ENCODE measurements at regions not wholly inside any gene's neighbourhood (a gene's known extent, or its start where the extent isn't known, plus 50 kb on each side); places are given as distances from the start of the nearest gene placed in this dataset.
A peak's percentile ranks its signal among the peaks of the same experiment; 100 is the strongest.

DNA sequence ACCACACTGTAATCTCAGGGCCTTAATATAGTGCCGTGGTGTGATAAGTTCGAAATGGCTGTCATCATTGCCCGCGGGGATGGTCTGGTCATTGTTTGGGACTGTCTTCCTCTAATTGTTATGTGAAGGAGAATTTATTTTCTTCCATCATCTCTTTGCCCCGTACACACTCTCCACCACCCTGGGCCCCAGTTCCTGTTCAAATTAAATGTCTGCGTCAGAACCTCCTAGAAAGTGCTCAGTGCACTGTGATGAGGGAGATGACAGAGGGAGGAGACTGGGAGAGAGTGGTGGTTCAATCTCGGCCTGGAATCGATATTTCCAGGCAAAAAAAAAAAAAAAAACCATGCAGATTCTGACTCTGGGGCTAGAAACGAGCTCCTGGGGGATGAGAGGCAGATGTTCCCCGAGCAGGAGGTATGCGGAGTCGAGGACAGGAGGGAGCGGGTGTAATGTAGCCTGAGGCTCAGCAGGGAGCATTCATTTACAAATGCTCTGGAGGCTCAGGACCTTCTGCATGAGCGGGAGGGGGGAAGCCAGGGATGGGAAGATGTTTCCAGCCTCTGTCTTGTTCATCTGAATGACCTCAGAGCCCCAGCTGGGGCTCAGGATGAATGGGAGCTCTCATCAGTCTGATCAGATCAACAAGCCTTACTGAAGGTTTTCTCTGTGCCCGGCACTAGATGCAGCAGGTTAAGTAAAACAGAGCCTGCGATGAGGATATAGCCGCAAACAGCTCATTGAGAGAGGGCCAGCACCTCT is 219.5 kb downstream of the TBX5 start:
- H3K27me3 Mint-ChIP-seq = peaks cover 6% of the 10 kb centered on the region
- no peaks in the 10 kb centered on the region for H3K4me1 Mint-ChIP-seq
- ChIA-PET CTCF (no interaction called here), POLR2A (interaction anchor here (0.6 kb wide), 1 partner anchor 1486 kb away, joined by 3 read pairs; no protein-coding TSS in a partner anchor)
- H3K4me3 Mint-ChIP-seq = no peak overlapping the region
- ATAC-seq (no peak), DNase-seq (no peak)
- peaks cover 10% of the 10 kb centered on the region for H3K9me3 Mint-ChIP-seq (ENCODE audit: low read depth)
- intact Hi-C loops (cut with DNase I, micrococcal nuclease) = no loop called here
- H3K27ac Mint-ChIP-seq = no peak overlapping the region
- no peaks in the 10 kb centered on the region for H3K36me3 Mint-ChIP-seq (ENCODE audit: low read depth)

DNA sequence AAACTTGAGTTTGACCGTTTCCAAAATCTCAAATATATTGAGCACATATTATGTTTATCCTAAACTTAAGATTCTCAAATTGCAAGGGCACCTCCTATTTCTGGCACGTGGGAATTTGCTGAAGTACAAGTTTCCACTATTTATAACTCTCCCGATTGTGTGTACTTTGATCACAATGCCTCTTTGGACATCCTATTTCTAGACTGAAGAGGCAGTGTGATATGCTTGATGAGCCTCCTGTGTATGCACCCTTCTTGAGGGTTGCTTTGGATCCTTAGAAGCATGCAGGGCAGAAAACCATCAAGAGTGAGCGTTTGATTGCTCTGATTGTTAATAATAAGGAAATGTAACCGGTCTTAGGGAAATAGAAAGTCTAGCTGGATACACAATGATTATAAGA is 218.9 kb upstream of the RBM19 start:
- ChIA-PET CTCF (interaction anchor here (0.8 kb wide), 1 partner anchor 719 kb away, joined by 3 read pairs; no protein-coding TSS in a partner anchor), POLR2A (no interaction called here)
- Mint-ChIP-seq H3K4me1 (no peaks in the 10 kb centered on the region), H3K36me3 (ENCODE audit: low read depth) (no peaks in the 10 kb centered on the region), H3K4me3 (no peak overlapping the region), H3K27me3 (peaks cover 6% of the 10 kb centered on the region), H3K27ac (no peak overlapping the region), H3K9me3 (ENCODE audit: low read depth) (peaks cover 3% of the 10 kb centered on the region)
- ATAC-seq (no peak), DNase-seq (no peak)
- intact Hi-C loops (cut with DNase I, micrococcal nuclease) = no loop called here

DNA sequence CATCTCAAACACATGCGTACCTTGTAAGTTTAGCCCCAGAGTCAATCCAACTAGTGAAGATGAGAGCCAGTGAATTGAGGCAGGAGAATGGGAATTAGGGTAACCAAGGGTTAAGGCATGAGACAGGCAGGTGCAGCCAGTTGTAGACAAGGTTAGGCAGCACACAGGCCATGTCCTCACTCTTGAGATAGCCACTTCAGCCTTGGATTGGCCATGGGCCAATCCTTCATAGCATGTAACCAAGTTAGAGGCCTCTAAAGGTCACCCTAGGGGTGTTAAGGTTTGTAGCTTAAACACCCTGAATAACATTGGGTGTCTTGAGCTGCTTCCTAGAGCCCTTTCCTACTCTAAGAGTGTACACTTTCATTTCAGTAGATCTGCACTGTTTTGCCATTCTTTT is 208.2 kb upstream of the RBM19 start:
- CTCF ChIA-PET = no interaction called here
- no peak for DNase-seq

DNA sequence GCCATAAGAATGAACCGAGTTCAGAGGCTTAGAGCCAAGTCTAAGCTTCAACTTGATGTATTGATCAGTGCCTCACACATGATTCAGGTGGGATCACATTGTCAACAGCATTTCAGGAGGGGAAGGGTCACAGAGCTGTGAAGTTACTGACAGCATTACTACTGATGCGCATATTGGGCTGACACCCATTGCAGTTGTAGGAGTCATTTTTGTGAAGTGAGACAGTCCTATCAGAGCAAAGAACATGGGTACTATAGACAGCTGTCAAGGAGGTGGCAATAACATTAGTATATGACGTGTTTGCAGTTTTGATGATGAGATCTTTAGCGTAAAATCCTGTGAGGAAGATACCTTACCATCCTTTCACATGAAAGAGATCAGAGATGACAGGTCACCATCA is 206.0 kb upstream of the RBM19 start:
- Mint-ChIP-seq H3K4me1 (no peaks in the 10 kb centered on the region), H3K36me3 (ENCODE audit: low read depth) (no peaks in the 10 kb centered on the region), H3K27me3 (peaks cover 2% of the 10 kb centered on the region), H3K27ac (no peak overlapping the region), H3K9me3 (ENCODE audit: low read depth) (no peaks in the 10 kb centered on the region), H3K4me3 (no peak overlapping the region)
- ChIA-PET CTCF (no interaction called here), POLR2A (no interaction called here)
- intact Hi-C loops (cut with DNase I, micrococcal nuclease) = no loop called here
- ATAC-seq (no peak), DNase-seq (no peak)

More for the DNA sequence above, 208.2 kb upstream of the RBM19 start:
- no peak for ATAC-seq
- POLR2A ChIA-PET = no interaction called here
- intact Hi-C loops (cut with DNase I, micrococcal nuclease) = no loop called here
- Mint-ChIP-seq H3K9me3 (ENCODE audit: low read depth) (peaks cover 1% of the 10 kb centered on the region), H3K4me1 (no peaks in the 10 kb centered on the region), H3K4me3 (no peak overlapping the region), H3K36me3 (ENCODE audit: low read depth) (no peaks in the 10 kb centered on the region), H3K27me3 (peaks cover 2% of the 10 kb centered on the region), H3K27ac (no peak overlapping the region)

DNA sequence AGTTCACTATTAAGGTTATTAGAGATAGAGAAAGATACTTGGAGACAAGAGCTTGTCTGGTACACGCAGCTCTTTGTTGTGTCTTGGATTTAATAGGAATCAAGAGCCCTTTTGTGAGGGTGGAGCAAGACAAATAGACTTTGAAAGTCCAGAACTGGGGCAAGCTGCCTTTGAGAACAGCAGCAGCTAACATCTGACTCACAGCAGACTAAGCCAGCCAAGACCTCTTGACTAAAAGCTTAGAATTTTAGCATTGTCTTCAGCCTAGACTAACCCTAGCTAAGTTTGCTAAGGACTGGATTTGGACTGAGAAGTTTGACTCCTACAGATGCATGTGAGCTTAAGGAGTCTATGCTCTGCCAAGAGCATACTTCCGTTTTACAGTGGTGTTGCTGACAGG is 201.9 kb upstream of the RBM19 start:
- Mint-ChIP-seq H3K36me3 (ENCODE audit: low read depth) (no peaks in the 10 kb centered on the region), H3K4me1 (no peaks in the 10 kb centered on the region), H3K9me3 (ENCODE audit: low read depth) (no peaks in the 10 kb centered on the region), H3K27ac (no peak overlapping the region), H3K27me3 (peaks cover 10% of the 10 kb centered on the region), H3K4me3 (no peak overlapping the region)
- no peak for ATAC-seq
- intact Hi-C loops (cut with DNase I, micrococcal nuclease) = no loop called here
- POLR2A ChIA-PET = no interaction called here
- CTCF ChIA-PET = interaction anchor here (0.6 to 0.8 kb wide), 2 partner anchors 36 to 188 kb away, joined by 3 read pairs; no protein-coding TSS in a partner anchor
- DNase-seq = no peak

DNA sequence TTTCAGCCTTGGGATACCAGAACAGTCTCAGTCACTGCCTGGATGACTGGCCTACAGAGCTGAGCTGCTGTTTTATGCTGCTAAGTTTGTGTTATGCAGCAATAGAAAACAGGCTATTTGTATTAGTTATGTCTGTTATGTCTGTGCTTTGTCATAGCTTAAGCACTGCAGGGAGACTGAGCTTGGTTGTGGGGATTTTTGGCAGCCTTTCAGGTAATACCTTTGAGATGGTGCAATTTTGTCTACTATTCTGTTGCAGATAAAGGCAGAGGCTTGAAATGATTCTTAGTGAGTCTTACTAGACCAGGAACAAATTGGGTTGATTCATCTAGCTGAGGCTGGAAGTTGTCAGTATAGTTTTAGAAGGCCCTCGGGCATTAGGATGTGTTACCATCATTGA is 201.3 kb upstream of the RBM19 start:
- CTCF ChIA-PET = interaction anchor here (0.6 to 0.8 kb wide), 3 partner anchors 37 to 187 kb away, joined by 3 to 4 read pairs (median 3); no protein-coding TSS in a partner anchor
- no peaks in the 10 kb centered on the region for H3K9me3 Mint-ChIP-seq (ENCODE audit: low read depth)
- no peak overlapping the region for H3K4me3 Mint-ChIP-seq

DNA sequence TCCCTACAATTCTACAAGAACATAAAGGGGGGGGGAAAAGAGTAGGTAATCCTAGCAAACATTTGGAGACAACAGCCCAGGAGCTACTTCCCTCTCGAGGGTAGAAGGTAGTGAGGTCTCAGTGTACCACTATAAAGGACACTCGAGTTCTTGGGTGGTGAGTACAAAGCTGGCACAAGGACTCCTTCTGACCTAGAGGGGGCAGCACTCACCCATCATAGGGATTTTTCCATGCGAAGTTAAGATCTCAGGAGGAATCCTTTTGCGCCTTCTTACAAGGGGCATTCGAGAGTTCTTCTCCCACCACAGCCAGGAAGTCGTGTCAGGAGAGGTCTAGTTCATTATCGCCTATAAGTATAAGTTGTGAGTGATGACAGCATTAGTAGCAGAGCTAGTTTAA is 200.2 kb upstream of the RBM19 start:
- ATAC-seq (no peak), DNase-seq (peak; percentile 11)
- no peak overlapping the region for H3K27ac Mint-ChIP-seq
- no peak overlapping the region for H3K4me3 Mint-ChIP-seq
- peaks cover 10% of the 10 kb centered on the region for H3K27me3 Mint-ChIP-seq
- no peaks in the 10 kb centered on the region for H3K9me3 Mint-ChIP-seq (ENCODE audit: low read depth)
- no peaks in the 10 kb centered on the region for H3K36me3 Mint-ChIP-seq (ENCODE audit: low read depth)
- POLR2A ChIA-PET = no interaction called here
- CTCF ChIA-PET = interaction anchor here (1.1 kb wide), 1 partner anchor 22 kb away, joined by 3 read pairs; no protein-coding TSS in a partner anchor
- intact Hi-C loops (cut with DNase I, micrococcal nuclease) = loop anchor here in 1 of 2 experiments (2.0 kb wide), 1 partner anchor 342 kb away; no protein-coding TSS in a partner anchor
- no peaks in the 10 kb centered on the region for H3K4me1 Mint-ChIP-seq

More for the DNA sequence above, 201.3 kb upstream of the RBM19 start:
- Mint-ChIP-seq H3K36me3 (ENCODE audit: low read depth) (no peaks in the 10 kb centered on the region), H3K4me1 (no peaks in the 10 kb centered on the region), H3K27ac (no peak overlapping the region), H3K27me3 (peaks cover 10% of the 10 kb centered on the region)
- intact Hi-C loops (cut with DNase I, micrococcal nuclease) = loop anchor here in 1 of 2 experiments (2.0 kb wide), 1 partner anchor 341 kb away; no protein-coding TSS in a partner anchor
- ATAC-seq = no peak
- POLR2A ChIA-PET = no interaction called here
- no peak for DNase-seq

DNA sequence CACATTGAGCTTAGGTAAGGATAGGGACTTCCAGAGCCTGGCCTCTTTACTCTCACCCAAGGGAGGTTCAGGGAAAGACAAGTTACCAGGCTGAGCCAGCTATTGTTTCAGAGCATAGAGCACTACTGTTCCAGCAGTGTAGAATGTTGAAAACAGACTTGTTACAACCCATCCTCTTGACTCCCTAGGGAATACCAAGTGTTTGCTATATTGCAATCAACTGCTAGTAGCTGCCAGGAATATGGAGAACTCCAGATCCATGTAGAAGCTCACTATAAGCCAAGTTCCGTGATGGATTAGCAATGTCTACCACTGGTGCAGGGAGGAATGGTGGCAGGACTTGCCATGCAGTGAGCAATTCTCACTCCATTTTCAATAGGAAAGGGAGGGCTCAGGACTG is 199.8 kb upstream of the RBM19 start:
- CTCF ChIA-PET = interaction anchor here (1.1 kb wide), 1 partner anchor 22 kb away, joined by 3 read pairs; no protein-coding TSS in a partner anchor
- intact Hi-C loops (cut with DNase I, micrococcal nuclease) = loop anchor here in 1 of 2 experiments (2.0 kb wide), 1 partner anchor 343 kb away; no protein-coding TSS in a partner anchor

DNA sequence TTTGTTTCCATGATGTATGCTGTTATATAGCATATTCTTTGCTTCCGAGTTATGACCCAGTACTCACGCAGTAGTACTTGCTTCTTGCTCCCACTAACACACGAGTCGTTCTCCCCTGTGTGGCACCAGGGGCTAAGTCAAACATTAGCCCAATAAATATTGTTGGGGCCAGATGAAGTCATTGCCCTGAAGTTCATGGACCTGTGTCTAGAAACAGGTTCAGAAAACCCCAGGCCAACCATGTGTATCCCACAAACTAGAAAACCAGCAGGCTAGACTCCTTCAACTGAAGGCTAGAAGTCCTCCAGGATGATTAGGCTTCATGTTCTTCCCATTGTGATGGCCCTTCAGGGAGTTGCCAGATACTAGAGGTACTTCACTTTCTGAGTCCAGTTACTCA is 198.2 kb upstream of the RBM19 start:
- H3K9me3 Mint-ChIP-seq (ENCODE audit: low read depth) = no peaks in the 10 kb centered on the region
- H3K27ac Mint-ChIP-seq = no peak overlapping the region
- DNase-seq (no peak), ATAC-seq (no peak)
- H3K27me3 Mint-ChIP-seq = peaks cover 8% of the 10 kb centered on the region
- no peaks in the 10 kb centered on the region for H3K36me3 Mint-ChIP-seq (ENCODE audit: low read depth)
- CTCF ChIA-PET = no interaction called here
- intact Hi-C loops (cut with DNase I, micrococcal nuclease) = no loop called here
- H3K4me3 Mint-ChIP-seq = no peak overlapping the region
- POLR2A ChIA-PET = no interaction called here
- no peaks in the 10 kb centered on the region for H3K4me1 Mint-ChIP-seq

More for the DNA sequence above, 199.8 kb upstream of the RBM19 start:
- Mint-ChIP-seq H3K4me3 (no peak overlapping the region), H3K27ac (no peak overlapping the region), H3K4me1 (no peaks in the 10 kb centered on the region), H3K27me3 (peaks cover 10% of the 10 kb centered on the region), H3K9me3 (ENCODE audit: low read depth) (no peaks in the 10 kb centered on the region), H3K36me3 (ENCODE audit: low read depth) (no peaks in the 10 kb centered on the region)
- POLR2A ChIA-PET = no interaction called here
- no peak for ATAC-seq
- DNase-seq = no peak

DNA sequence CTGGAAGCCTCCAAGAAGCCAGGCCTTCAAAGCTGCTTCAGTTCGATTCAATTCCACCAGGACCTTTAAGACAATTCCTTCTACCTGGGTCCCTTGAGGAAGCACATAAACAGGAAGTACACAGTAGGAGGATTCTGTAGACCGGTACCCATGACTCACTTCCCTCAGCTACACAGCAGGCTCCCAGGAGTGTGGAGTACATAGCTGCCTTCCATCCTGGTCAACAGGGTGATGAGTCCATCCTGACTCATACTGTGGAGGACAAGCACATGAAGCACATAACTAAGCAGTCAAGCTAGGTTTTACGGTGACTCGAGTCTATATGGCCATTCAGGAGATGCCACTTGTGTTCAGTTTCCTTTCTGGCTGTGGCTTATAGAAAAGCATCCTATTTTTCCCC is 197.6 kb upstream of the RBM19 start:
- Mint-ChIP-seq H3K36me3 (ENCODE audit: low read depth) (no peaks in the 10 kb centered on the region), H3K4me1 (no peaks in the 10 kb centered on the region), H3K9me3 (ENCODE audit: low read depth) (no peaks in the 10 kb centered on the region), H3K27ac (no peak overlapping the region), H3K27me3 (peaks cover 8% of the 10 kb centered on the region), H3K4me3 (no peak overlapping the region)
- ChIA-PET CTCF (no interaction called here), POLR2A (no interaction called here)
- intact Hi-C loops (cut with DNase I, micrococcal nuclease) = no loop called here
- DNase-seq (no peak), ATAC-seq (no peak)

DNA sequence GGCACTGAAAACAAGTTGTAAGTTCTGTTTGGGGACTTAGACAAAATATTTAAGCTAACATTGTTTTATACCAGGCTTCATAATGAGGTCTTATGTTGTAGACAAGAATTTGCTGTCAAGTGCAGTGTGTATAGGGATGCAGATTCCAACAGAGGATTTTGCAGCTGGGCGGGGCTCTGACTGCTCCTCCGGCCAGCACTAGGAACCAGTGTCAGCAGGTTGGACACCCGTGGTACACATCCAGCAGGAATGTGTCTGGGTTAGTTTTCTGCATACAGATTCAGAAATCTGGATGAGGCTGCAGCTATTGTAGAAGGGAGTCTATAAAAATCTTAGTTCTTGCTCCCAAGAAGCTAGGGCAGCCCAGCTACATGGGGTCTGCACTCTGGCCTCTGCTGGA is 194.3 kb upstream of the RBM19 start:
- POLR2A ChIA-PET = no interaction called here
- Mint-ChIP-seq H3K36me3 (ENCODE audit: low read depth) (no peaks in the 10 kb centered on the region), H3K4me1 (no peaks in the 10 kb centered on the region), H3K9me3 (ENCODE audit: low read depth) (no peaks in the 10 kb centered on the region), H3K27ac (no peak overlapping the region), H3K4me3 (no peak overlapping the region), H3K27me3 (peaks cover 7% of the 10 kb centered on the region)
- intact Hi-C loops (cut with DNase I, micrococcal nuclease) = no loop called here
- ATAC-seq (no peak), DNase-seq (no peak)
- CTCF ChIA-PET = no interaction called here

DNA sequence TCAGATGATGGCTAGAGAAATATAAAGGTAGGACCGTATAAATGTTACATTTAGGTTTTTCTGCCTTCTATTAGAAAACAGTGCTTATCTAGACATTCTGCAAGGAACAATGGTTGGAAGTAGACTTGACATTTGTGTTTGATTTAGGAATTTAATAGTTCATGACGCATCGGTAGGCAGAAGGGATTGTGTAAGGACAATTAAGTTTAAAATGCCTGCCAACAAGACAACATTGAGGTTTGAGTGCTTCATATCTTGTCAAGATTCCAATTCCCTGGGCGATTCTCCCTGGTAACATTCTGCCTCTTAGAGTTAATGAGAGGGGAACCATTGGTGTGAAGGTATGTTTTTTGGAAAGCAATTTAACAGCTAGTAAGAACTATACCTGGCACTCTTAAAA is 186.8 kb upstream of the RBM19 start:
- no peaks in the 10 kb centered on the region for H3K4me1 Mint-ChIP-seq
- ChIA-PET CTCF (no interaction called here), POLR2A (no interaction called here)
- no peaks in the 10 kb centered on the region for H3K36me3 Mint-ChIP-seq (ENCODE audit: low read depth)
- peaks cover 2% of the 10 kb centered on the region for H3K9me3 Mint-ChIP-seq (ENCODE audit: low read depth)
- H3K27ac Mint-ChIP-seq = no peak overlapping the region
- intact Hi-C loops (cut with DNase I, micrococcal nuclease) = no loop called here
- DNase-seq (no peak), ATAC-seq (no peak)
- no peak overlapping the region for H3K4me3 Mint-ChIP-seq
- H3K27me3 Mint-ChIP-seq = no peaks in the 10 kb centered on the region

Data from activated CD4-positive, alpha-beta T cell treated with anti-CD3 and anti-CD28 coated beads for 36 hours (primary cell).